ENCODE measurements at regions not wholly inside any gene's neighbourhood (a gene's known extent, or its start where the extent isn't known, plus 50 kb on each side); places are given as distances from the start of the nearest gene placed in this dataset.

- no peak for DNase-seq
These were observed 683.7 kb downstream of the POM121L12 start for GRCh38 chr7:53719122-53719521.

- DNase-seq: no peak
These were observed 705.5 kb downstream of the POM121L12 start for GRCh38 chr7:53740971-53741370.

- no peak for DNase-seq
These were observed 708.4 kb downstream of the POM121L12 start for GRCh38 chr7:53743697-53744402.

- no peak for DNase-seq
These were observed 708.9 kb downstream of the POM121L12 start for GRCh38 chr7:53744403-53744760.

GRCh38 chr7:53756946-53757345 is 721.5 kb downstream of the POM121L12 start:
- no peak for DNase-seq

- no peak for DNase-seq
These were observed 732.8 kb downstream of the POM121L12 start for GRCh38 chr7:53768186-53768585.

GRCh38 chr7:53771701-53772100 is 736.3 kb downstream of the POM121L12 start:
- no peak for DNase-seq

- no peak for DNase-seq
These were observed 740.9 kb downstream of the POM121L12 start for GRCh38 chr7:53776323-53776722.

- no peak for DNase-seq
These were observed 752.4 kb upstream of the VSTM2A start for GRCh38 chr7:53789741-53790140.

GRCh38 chr7:53794816-53795215 is 747.4 kb upstream of the VSTM2A start:
- DNase-seq: no peak

GRCh38 chr7:53800746-53801145 is 741.4 kb upstream of the VSTM2A start:
- no peak for DNase-seq

- no peak for DNase-seq
These were observed 736.1 kb upstream of the VSTM2A start for GRCh38 chr7:53806119-53806518.

GRCh38 chr7:53811555-53812079 is 730.6 kb upstream of the VSTM2A start:
- DNase-seq: no peak

GRCh38 chr7:53812135-53812534 is 730.0 kb upstream of the VSTM2A start:
- DNase-seq: no peak

- DNase-seq: no peak
These were observed 706.9 kb upstream of the VSTM2A start for GRCh38 chr7:53835301-53835700.

- DNase-seq: no peak
These were observed 664.5 kb upstream of the VSTM2A start for GRCh38 chr7:53877688-53878087.

- no peak for DNase-seq
These were observed 641.2 kb upstream of the VSTM2A start for GRCh38 chr7:53900856-53901528.

- no peak for DNase-seq
These were observed 637.8 kb upstream of the VSTM2A start for GRCh38 chr7:53904355-53904754.

GRCh38 chr7:53917637-53918036 is 624.5 kb upstream of the VSTM2A start:
- DNase-seq: no peak

- no peak for DNase-seq
These were observed 622.2 kb upstream of the VSTM2A start for GRCh38 chr7:53920011-53920410.

GRCh38 chr7:53940483-53940882 is 601.7 kb upstream of the VSTM2A start:
- DNase-seq: no peak

GRCh38 chr7:53947732-53948131 is 594.4 kb upstream of the VSTM2A start:
- no peak for DNase-seq

- DNase-seq: no peak
These were observed 576.5 kb upstream of the VSTM2A start for GRCh38 chr7:53965716-53966115.

GRCh38 chr7:53983480-53983879 is 558.7 kb upstream of the VSTM2A start:
- no peak for DNase-seq
